Activated CD8-positive, alpha-beta memory T cell treated with anti-CD3 and anti-CD28 coated beads, Interleukin-2, amount 10 ng/mL, durations not matched to agents 7 days and 5 days (primary cell): ENCODE measurements at regions not wholly inside any gene's neighbourhood (a gene's known extent, or its start where the extent isn't known, plus 50 kb on each side); places are given as distances from the start of the nearest gene placed in this dataset.
"Not testable (repeated sequence)": the region's sequence is repeated elsewhere in the genome, so short reads cannot be mapped to it uniquely, and the experiment has no call there.

Experiments used
- ATAC-seq: fragments of 150-1000 bp; cut with Tn5 transposase; one replicate; pipeline ENCODE4 v1.10.0; 2021; ENCODE audit warnings: moderate library complexity
- CTCF ChIA-PET: fragments of 350-600 bp; sonication (Branson Sonifier 250); formaldehyde crosslinking; loops from one replicate; lab custom pipeline; 2021; ENCODE audit warnings: antibody characterized with exemption; lab: Charles Lee
- DNase-seq: peaks from one replicate; pipeline ENCODE4 v3.0.0-alpha.2; 2020
- H3K27ac Mint-ChIP-seq: one replicate; pipeline ENCODE4 v1.8.0; 2021; ENCODE audit warnings: mild to moderate bottlenecking, mixed read lengths
- H3K27me3 Mint-ChIP-seq: one replicate; pipeline ENCODE4 v1.8.0; 2021; ENCODE audit warnings: mixed read lengths
- H3K36me3 Mint-ChIP-seq: one replicate; pipeline ENCODE4 v1.8.0; 2021; ENCODE audit warnings: mild to moderate bottlenecking, mixed read lengths
- H3K4me1 Mint-ChIP-seq: one replicate; pipeline ENCODE4 v1.8.0; 2021; ENCODE audit warnings: mixed read lengths
- H3K4me3 Mint-ChIP-seq: one replicate; pipeline ENCODE4 v1.8.0; 2021; ENCODE audit warnings: mild to moderate bottlenecking, moderate library complexity, mixed read lengths
- H3K9me3 Mint-ChIP-seq: one replicate; pipeline ENCODE4 v1.8.0; 2022; ENCODE audit warnings: low read depth, mixed read lengths

- H3K27ac Mint-ChIP-seq, H3K9me3 Mint-ChIP-seq, DNase-seq, CTCF ChIA-PET, ATAC-seq, H3K4me3 Mint-ChIP-seq, H3K36me3 Mint-ChIP-seq, H3K4me1 Mint-ChIP-seq: not testable (repeated sequence)
- peaks cover 16% of the 10 kb centered on the region for H3K27me3 Mint-ChIP-seq
These were observed 68.5 kb upstream of the ECI2 start for GRCh38 chr6:4203642-4204417.

GRCh38 chr6:4192627-4193026, 57.3 kb upstream of the ECI2 start:
- H3K4me3 Mint-ChIP-seq, result no peak overlapping the region
- no peak overlapping the region for H3K27ac Mint-ChIP-seq
- ATAC-seq, result no peak
- H3K4me1 Mint-ChIP-seq, result no peaks in the 10 kb centered on the region
- CTCF ChIA-PET, result no interaction called here
- no peaks in the 10 kb centered on the region for H3K9me3 Mint-ChIP-seq
- H3K27me3 Mint-ChIP-seq, result peaks cover 10% of the 10 kb centered on the region
- H3K36me3 Mint-ChIP-seq, result no peaks in the 10 kb centered on the region
- no peak for DNase-seq

- Mint-ChIP-seq H3K4me3 (no peak overlapping the region), H3K36me3 (no peaks in the 10 kb centered on the region), H3K9me3 (no peaks in the 10 kb centered on the region), H3K4me1 (no peaks in the 10 kb centered on the region), H3K27ac (no peak overlapping the region), H3K27me3 (peaks cover 7% of the 10 kb centered on the region)
- CTCF ChIA-PET, result no interaction called here
- DNase-seq (no peak), ATAC-seq (no peak)
These were observed 56.8 kb upstream of the ECI2 start for GRCh38 chr6:4192173-4192572.

- ATAC-seq (no peak), DNase-seq (no peak)
- no peaks in the 10 kb centered on the region for H3K9me3 Mint-ChIP-seq
- CTCF ChIA-PET, result no interaction called here
- H3K36me3 Mint-ChIP-seq, result no peaks in the 10 kb centered on the region
- H3K4me1 Mint-ChIP-seq, result no peaks in the 10 kb centered on the region
- H3K27me3 Mint-ChIP-seq, result peaks cover 6% of the 10 kb centered on the region
- no peak overlapping the region for H3K27ac Mint-ChIP-seq
- no peak overlapping the region for H3K4me3 Mint-ChIP-seq
These were observed 55.9 kb upstream of the ECI2 start for GRCh38 chr6:4191271-4191721.

GRCh38 chr6:4189249-4189648, 53.9 kb upstream of the ECI2 start:
- Mint-ChIP-seq H3K9me3 (peaks cover 11% of the 10 kb centered on the region), H3K36me3 (peaks cover 5% of the 10 kb centered on the region), H3K27ac (no peak overlapping the region), H3K4me1 (peaks cover 11% of the 10 kb centered on the region), H3K27me3 (no peaks in the 10 kb centered on the region), H3K4me3 (no peak overlapping the region)
- DNase-seq, result no peak
- CTCF ChIA-PET, result no interaction called here
- ATAC-seq, result no peak

- peaks cover 11% of the 10 kb centered on the region for H3K4me1 Mint-ChIP-seq
- ATAC-seq (no peak), DNase-seq (no peak)
- H3K36me3 Mint-ChIP-seq, result peaks cover 5% of the 10 kb centered on the region
- no peaks in the 10 kb centered on the region for H3K27me3 Mint-ChIP-seq
- no peak overlapping the region for H3K27ac Mint-ChIP-seq
- CTCF ChIA-PET, result no interaction called here
- H3K4me3 Mint-ChIP-seq, result no peak overlapping the region
- H3K9me3 Mint-ChIP-seq, result peaks cover 11% of the 10 kb centered on the region
These were observed 53.4 kb upstream of the ECI2 start for GRCh38 chr6:4188801-4189200.

GRCh38 chr6:4187480-4187879, 52.1 kb upstream of the ECI2 start:
- no peaks in the 10 kb centered on the region for H3K27me3 Mint-ChIP-seq
- no peak for DNase-seq
- CTCF ChIA-PET, result interaction anchor here (1.4 kb wide), 1 partner anchor 209 kb away, joined by 3 read pairs; no protein-coding TSS in a partner anchor
- H3K36me3 Mint-ChIP-seq, result peaks cover 5% of the 10 kb centered on the region
- H3K27ac Mint-ChIP-seq, result no peak overlapping the region
- H3K4me3 Mint-ChIP-seq, result no peak overlapping the region
- H3K4me1 Mint-ChIP-seq, result peaks cover 11% of the 10 kb centered on the region
- ATAC-seq, result no peak
- H3K9me3 Mint-ChIP-seq, result peaks cover 11% of the 10 kb centered on the region

GRCh38 chr6:4186385-4186784, 51.0 kb upstream of the ECI2 start:
- CTCF ChIA-PET, result interaction anchor here (1.0 kb wide), 1 partner anchor 24 kb away, joined by 4 read pairs; no protein-coding TSS in a partner anchor
- H3K4me1 Mint-ChIP-seq, result peaks cover 11% of the 10 kb centered on the region
- peaks cover 11% of the 10 kb centered on the region for H3K9me3 Mint-ChIP-seq
- peaks cover 5% of the 10 kb centered on the region for H3K36me3 Mint-ChIP-seq
- no peak for DNase-seq
- ATAC-seq, result no peak
- no peaks in the 10 kb centered on the region for H3K27me3 Mint-ChIP-seq
- no peak overlapping the region for H3K4me3 Mint-ChIP-seq
- H3K27ac Mint-ChIP-seq, result no peak overlapping the region

GRCh38 chr6:4185846-4186245, 50.5 kb upstream of the ECI2 start:
- H3K4me3 Mint-ChIP-seq, result no peak overlapping the region
- peaks cover 11% of the 10 kb centered on the region for H3K9me3 Mint-ChIP-seq
- H3K27ac Mint-ChIP-seq, result peak overlapping the region; percentile 48
- H3K36me3 Mint-ChIP-seq, result peaks cover 5% of the 10 kb centered on the region
- peaks cover 11% of the 10 kb centered on the region for H3K4me1 Mint-ChIP-seq
- no peaks in the 10 kb centered on the region for H3K27me3 Mint-ChIP-seq
- CTCF ChIA-PET, result no interaction called here
- no peak for DNase-seq
- ATAC-seq, result peak; percentile 61

- Mint-ChIP-seq H3K27ac (peak overlapping the region; percentile 48), H3K9me3 (peaks cover 11% of the 10 kb centered on the region), H3K4me3 (peak overlapping the region; percentile 2), H3K4me1 (peaks cover 11% of the 10 kb centered on the region), H3K36me3 (peaks cover 5% of the 10 kb centered on the region), H3K27me3 (no peaks in the 10 kb centered on the region)
- DNase-seq (peak; percentile 59), ATAC-seq (peak; percentile 42)
- CTCF ChIA-PET, result no interaction called here
These were observed 50.0 kb upstream of the ECI2 start for GRCh38 chr6:4185419-4185818.
